Naive thymus-derived CD8-positive, alpha-beta T cell (primary cell): ENCODE measurements at regions not wholly inside any gene's neighbourhood (a gene's known extent, or its start where the extent isn't known, plus 50 kb on each side); places are given as distances from the start of the nearest gene placed in this dataset.

Experiments used
- ATAC-seq, 2 donors: fragments of 150-1000 bp; cut with Tn5 transposase in 1 of 2; sonication (Bioruptor Pico), chemical (Tn5 transposase) in 1 of 2; 1 replicate in 1 of 2; 2 replicates in 1 of 2; pipeline ENCODE4 v1.10.0; 2021; ENCODE audit warnings: mild to moderate bottlenecking in 2 of 2, moderate library complexity in 2 of 2
- POLR2A ChIA-PET: fragments of 350-600 bp; sonication (Branson Sonifier 250); formaldehyde crosslinking; loops from one replicate; lab custom pipeline; 2021; ENCODE audit warnings: antibody characterized with exemption; lab: Charles Lee
- DNase-seq, 10 donors: peaks; one replicate each; pipeline versions ENCODE4 v3.0.0 to v3.0.0-alpha.2; 2020 to 2022
- H3K27ac Mint-ChIP-seq, 10 donors: one replicate each; pipeline ENCODE4 v1.8.0; 2020 to 2022; ENCODE audit warnings: mild to moderate bottlenecking in 10 of 10, mixed read lengths in 10 of 10, moderate library complexity in 4 of 10, inconsistent platforms in 1 of 10
- H3K27me3 Mint-ChIP-seq, 5 donors: one replicate each; pipeline ENCODE4 v1.8.0; 2021 to 2022; ENCODE audit warnings: mixed read lengths in 5 of 5
- H3K36me3 Mint-ChIP-seq, 3 donors: one replicate each; pipeline ENCODE4 v1.8.0; 2020 to 2022; ENCODE audit warnings: mixed read lengths in 3 of 3, mild to moderate bottlenecking in 2 of 3, inconsistent platforms in 1 of 3
- H3K4me1 Mint-ChIP-seq, 4 donors: one replicate each; pipeline ENCODE4 v1.8.0; 2021 to 2022; ENCODE audit warnings: mixed read lengths in 4 of 4
- H3K4me3 Mint-ChIP-seq, 10 donors: one replicate each; pipeline ENCODE4 v1.8.0; 2020 to 2022; ENCODE audit warnings: mild to moderate bottlenecking in 10 of 10, mixed read lengths in 10 of 10, moderate library complexity in 6 of 10, inconsistent platforms in 1 of 10
- H3K9me3 Mint-ChIP-seq, 9 donors: one replicate each; pipeline ENCODE4 v1.8.0; 2020 to 2022; ENCODE audit warnings: mixed read lengths in 9 of 9, mild to moderate bottlenecking in 3 of 9, inconsistent platforms in 1 of 9, moderate library complexity in 1 of 9

DNA sequence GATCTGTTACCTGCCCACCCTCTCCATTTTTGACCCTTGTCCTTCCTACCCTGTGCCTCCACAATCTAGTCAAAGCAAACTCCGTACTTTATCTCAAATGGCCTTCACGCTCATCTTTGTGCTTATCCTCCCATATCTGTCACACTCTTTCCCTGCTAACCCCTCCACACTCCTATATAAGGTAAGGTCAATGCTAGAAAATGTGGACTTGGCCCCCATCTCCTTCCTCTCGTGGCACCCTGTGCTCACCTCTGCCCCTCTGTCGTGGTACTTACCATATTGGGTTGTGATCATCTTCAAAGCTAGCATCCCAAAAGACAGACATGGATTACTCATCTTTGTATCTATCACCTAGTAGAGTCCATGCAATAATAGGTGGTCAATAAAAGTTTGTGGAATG, 127.6 kb upstream of the FOXQ1 start:
- no peaks in the 10 kb centered on the region for H3K4me1 Mint-ChIP-seq
- H3K9me3 Mint-ChIP-seq, result no peaks in the 10 kb centered on the region
- no peak overlapping the region for H3K4me3 Mint-ChIP-seq
- ATAC-seq, result no peak
- peaks cover 0 to 14% (median 6%) of the 10 kb centered on the region in 5 donors for H3K27me3 Mint-ChIP-seq
- POLR2A ChIA-PET, result no interaction called here
- no peaks in the 10 kb centered on the region for H3K36me3 Mint-ChIP-seq
- no peak overlapping the region for H3K27ac Mint-ChIP-seq
- no peak for DNase-seq

DNA sequence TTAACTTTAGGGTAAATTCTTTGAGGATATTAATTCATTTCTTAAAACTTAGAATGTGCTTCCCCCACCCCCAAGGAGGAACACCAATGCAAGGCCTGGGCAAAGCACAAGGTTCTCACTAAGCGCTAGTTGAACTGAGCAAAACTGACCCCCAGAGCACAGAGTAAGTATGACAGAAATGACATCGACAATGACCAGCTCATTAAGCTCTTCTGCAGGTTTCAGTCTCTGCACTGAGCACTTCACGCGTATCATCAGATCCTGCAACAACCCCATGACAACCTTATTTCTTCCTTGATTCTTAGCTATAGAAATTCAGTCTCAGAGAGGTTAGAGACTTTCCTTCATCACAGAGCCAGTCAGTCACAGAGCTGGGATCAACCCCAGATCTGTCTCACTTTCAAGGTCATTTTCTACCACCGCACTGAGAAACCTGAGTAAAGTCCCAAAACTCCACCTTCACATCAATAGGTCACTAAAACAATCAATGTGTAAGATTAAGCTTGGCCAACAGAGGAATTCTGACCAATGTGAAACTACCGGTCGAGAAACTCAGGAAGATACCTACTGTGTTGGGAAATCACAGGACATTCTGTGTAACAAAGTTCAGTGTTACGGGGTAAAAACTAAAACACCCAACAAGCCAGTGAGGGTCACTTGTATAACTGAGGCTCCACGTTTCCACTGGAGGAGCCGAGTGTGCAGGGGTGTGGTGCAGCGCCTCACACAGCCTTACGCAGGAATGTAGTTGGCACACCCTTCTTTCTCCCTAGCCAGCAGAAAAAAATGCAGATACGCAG, 129.0 kb upstream of the FOXQ1 start:
- peaks cover 5 to 12% (median 10%) of the 10 kb centered on the region in 5 donors for H3K27me3 Mint-ChIP-seq
- POLR2A ChIA-PET, result no interaction called here
- DNase-seq, result no peak

GRCh38 chr6:1181939-1182605, 129.8 kb upstream of the FOXQ1 start:
- DNase-seq, result no peak
- POLR2A ChIA-PET, result no interaction called here
- H3K4me1 Mint-ChIP-seq, result no peaks in the 10 kb centered on the region
- peaks cover 5 to 19% (median 12%) of the 10 kb centered on the region in 5 donors for H3K27me3 Mint-ChIP-seq
- no peak overlapping the region for H3K4me3 Mint-ChIP-seq
- no peaks in the 10 kb centered on the region for H3K36me3 Mint-ChIP-seq
- no peak for ATAC-seq
- no peaks in the 10 kb centered on the region for H3K9me3 Mint-ChIP-seq
- no peak overlapping the region for H3K27ac Mint-ChIP-seq

More for the DNA sequence above, 129.0 kb upstream of the FOXQ1 start:
- no peak overlapping the region for H3K4me3 Mint-ChIP-seq
- no peaks in the 10 kb centered on the region for H3K9me3 Mint-ChIP-seq
- H3K36me3 Mint-ChIP-seq, result no peaks in the 10 kb centered on the region
- no peak for ATAC-seq
- no peaks in the 10 kb centered on the region for H3K4me1 Mint-ChIP-seq
- no peak overlapping the region for H3K27ac Mint-ChIP-seq

GRCh38 chr6:1179571-1180459, 132.1 kb upstream of the FOXQ1 start:
- no peak for ATAC-seq
- H3K4me1 Mint-ChIP-seq, result no peaks in the 10 kb centered on the region
- no peak for DNase-seq
- POLR2A ChIA-PET, result no interaction called here
- no peak overlapping the region for H3K4me3 Mint-ChIP-seq
- H3K36me3 Mint-ChIP-seq, result no peaks in the 10 kb centered on the region
- peaks cover 5 to 33% (median 14%) of the 10 kb centered on the region in 5 donors for H3K27me3 Mint-ChIP-seq
- H3K9me3 Mint-ChIP-seq, result no peaks in the 10 kb centered on the region
- no peak overlapping the region for H3K27ac Mint-ChIP-seq

DNA sequence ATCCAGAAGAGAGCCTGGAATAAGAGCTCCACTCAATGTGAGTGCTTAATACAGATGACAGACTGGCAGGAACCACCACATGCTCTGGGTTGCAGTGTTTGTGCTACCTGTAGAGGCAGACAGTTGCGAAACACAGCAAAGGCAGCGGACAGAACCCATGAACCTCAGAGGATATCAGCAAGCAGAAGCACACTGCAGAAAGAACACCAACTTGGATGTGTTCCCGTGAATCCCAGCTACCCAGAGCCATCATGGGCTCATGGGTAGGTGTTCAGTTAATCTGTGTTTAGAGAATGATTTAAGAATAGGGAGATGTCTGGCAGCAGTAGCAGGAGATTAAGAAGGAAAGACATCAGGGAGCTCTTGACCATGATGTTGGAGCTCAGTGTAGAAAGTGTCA, 133.3 kb upstream of the FOXQ1 start:
- H3K27me3 Mint-ChIP-seq, result peaks cover 5 to 33% (median 14%) of the 10 kb centered on the region in 5 donors
- H3K4me1 Mint-ChIP-seq, result no peaks in the 10 kb centered on the region
- ATAC-seq, result no peak
- no peak for DNase-seq
- H3K4me3 Mint-ChIP-seq, result no peak overlapping the region
- H3K36me3 Mint-ChIP-seq, result peaks cover 0 to under 1% (median 0%) of the 10 kb centered on the region in 3 donors
- peaks cover 0 to 8% (median 0%) of the 10 kb centered on the region in 9 donors for H3K9me3 Mint-ChIP-seq
- POLR2A ChIA-PET, result no interaction called here
- no peak overlapping the region for H3K27ac Mint-ChIP-seq

DNA sequence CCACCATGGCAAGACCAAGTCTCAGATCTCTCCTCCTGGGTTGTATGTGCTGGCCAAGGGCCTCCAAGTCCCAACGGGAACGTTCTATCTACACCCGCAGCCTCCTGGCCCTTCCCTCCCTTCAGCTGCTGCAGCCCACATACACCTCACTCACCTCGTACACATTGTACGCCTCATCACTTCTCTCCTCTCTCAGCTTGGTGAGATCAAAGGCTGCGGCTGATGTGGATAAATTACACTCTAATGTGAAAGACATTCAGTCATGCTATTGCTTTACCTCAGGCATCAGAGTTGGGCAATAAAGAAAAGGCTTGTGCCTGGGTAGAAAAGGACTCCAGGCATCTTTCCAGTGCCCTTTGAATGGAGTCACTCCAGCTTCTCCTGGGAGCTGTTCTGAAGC, 135.3 kb upstream of the FOXQ1 start:
- no peak for ATAC-seq
- H3K4me3 Mint-ChIP-seq, result no peak overlapping the region
- no peak overlapping the region for H3K27ac Mint-ChIP-seq
- DNase-seq, result no peak
- H3K9me3 Mint-ChIP-seq, result peaks cover 0 to 14% (median 0%) of the 10 kb centered on the region in 9 donors
- POLR2A ChIA-PET, result no interaction called here
- peaks cover 7 to 33% (median 13%) of the 10 kb centered on the region in 5 donors for H3K27me3 Mint-ChIP-seq
- no peaks in the 10 kb centered on the region for H3K4me1 Mint-ChIP-seq
- peaks cover 0 to 3% (median 0%) of the 10 kb centered on the region in 3 donors for H3K36me3 Mint-ChIP-seq

DNA sequence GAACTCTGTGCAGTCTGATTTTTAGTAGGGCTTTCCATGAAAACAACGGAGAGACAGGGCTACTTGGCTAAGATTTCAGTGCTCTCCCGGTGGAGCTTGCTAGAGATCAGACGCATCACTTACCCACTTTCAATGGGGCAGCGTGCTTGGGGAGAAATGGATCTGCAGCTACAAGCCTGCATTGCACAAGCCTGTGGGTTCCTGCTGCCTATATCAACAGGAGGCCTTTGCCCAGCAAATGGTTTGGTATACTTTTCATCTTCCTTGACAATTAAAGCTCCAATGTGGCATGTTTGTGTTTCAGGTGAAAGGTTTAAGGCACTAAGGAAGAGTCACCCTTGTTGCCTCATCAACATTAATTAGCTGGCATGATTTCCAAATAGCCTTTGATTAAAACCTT, 136.0 kb upstream of the FOXQ1 start:
- Mint-ChIP-seq H3K27ac (no peak overlapping the region), H3K4me3 (no peak overlapping the region)

DNA sequence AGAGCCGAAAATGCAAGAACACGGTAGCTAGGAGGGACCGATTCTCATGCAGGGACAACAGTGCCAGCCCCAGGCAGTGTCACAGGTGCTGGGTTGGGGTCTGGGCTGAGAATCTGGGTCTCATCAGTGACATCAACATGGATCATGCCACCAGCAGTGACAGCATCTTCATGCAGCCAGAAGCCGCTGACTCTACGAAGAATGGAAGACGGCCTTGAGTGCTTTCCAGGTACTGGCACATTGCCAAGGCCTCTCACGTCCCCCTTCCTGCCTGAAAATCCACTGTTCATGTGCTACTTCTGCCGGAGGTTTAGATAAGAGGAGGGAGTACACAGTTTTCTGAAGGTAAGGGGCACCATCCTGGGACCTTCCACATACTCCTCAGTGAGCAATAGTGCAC, 141.1 kb upstream of the FOXQ1 start:
- Mint-ChIP-seq H3K9me3 (peaks cover 0 to 14% (median 3%) of the 10 kb centered on the region in 9 donors), H3K27me3 (peaks cover 5 to 24% (median 7%) of the 10 kb centered on the region in 5 donors), H3K4me1 (no peaks in the 10 kb centered on the region), H3K27ac (no peak overlapping the region), H3K4me3 (no peak overlapping the region), H3K36me3 (peaks cover 0 to 3% (median 0%) of the 10 kb centered on the region in 3 donors)
- POLR2A ChIA-PET, result no interaction called here
- DNase-seq (no peak), ATAC-seq (no peak)

More for the DNA sequence above, 136.0 kb upstream of the FOXQ1 start:
- Mint-ChIP-seq H3K27me3 (peaks cover 4 to 33% (median 10%) of the 10 kb centered on the region in 5 donors), H3K4me1 (no peaks in the 10 kb centered on the region), H3K9me3 (peaks cover 0 to 14% (median 0%) of the 10 kb centered on the region in 9 donors), H3K36me3 (peaks cover 0 to 3% (median 0%) of the 10 kb centered on the region in 3 donors)
- no peak for ATAC-seq
- POLR2A ChIA-PET, result no interaction called here
- DNase-seq, result no peak

DNA sequence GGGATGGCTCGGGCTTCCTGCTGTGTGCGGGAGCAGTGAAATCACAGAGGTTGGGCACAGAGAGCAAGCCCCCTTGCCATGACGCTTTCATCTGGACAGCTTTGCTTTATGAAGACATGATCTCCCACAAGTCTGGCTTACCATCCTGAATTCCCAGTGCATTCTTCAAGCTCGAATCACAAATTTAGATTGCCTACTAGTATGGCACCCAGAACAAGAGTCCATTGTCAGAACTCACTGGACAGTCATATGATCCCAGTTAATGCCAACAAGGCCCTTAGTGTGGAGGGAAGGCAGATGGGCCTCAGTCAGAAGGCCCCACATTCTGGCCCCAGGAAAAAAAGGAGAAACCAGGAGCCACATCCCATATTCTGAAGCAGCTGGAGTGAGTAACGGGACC, 147.3 kb upstream of the FOXQ1 start:
- ATAC-seq (no peak), DNase-seq (no peak)
- Mint-ChIP-seq H3K27ac (no peak overlapping the region), H3K9me3 (peaks cover 0 to 3% (median 0%) of the 10 kb centered on the region in 9 donors), H3K4me1 (no peaks in the 10 kb centered on the region), H3K27me3 (peaks cover 12 to 50% (median 18%) of the 10 kb centered on the region in 5 donors), H3K36me3 (no peaks in the 10 kb centered on the region), H3K4me3 (no peak overlapping the region)
- POLR2A ChIA-PET, result no interaction called here

DNA sequence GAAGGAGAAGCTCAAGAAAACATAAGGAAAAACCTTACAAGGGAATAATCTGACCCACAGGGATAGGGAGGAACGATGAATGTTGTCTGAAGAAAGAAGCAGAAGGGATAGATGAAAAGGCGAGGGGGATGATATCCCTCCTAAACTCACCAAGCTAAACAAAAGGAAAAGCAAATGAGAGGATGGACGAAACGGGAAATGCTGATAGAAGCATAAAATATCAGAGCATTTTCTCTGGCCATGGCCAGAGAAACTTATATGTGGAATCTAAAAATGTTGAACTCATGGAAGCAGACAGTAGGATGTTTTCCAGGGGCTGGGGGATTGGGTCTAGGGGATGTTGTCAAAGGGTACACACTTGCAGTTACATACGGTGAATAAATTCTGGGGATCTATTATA, 148.4 kb upstream of the FOXQ1 start:
- POLR2A ChIA-PET, result no interaction called here
- Mint-ChIP-seq H3K4me1 (no peaks in the 10 kb centered on the region), H3K27ac (no peak overlapping the region), H3K9me3 (peaks cover 0 to 2% (median 0%) of the 10 kb centered on the region in 9 donors), H3K36me3 (peaks cover 0 to under 1% (median 0%) of the 10 kb centered on the region in 3 donors), H3K4me3 (no peak overlapping the region), H3K27me3 (peaks cover 9 to 46% (median 15%) of the 10 kb centered on the region in 5 donors)
- ATAC-seq (no peak), DNase-seq (no peak)

- H3K4me3 Mint-ChIP-seq, result no peak overlapping the region
- DNase-seq (no peak), ATAC-seq (no peak)
- no peaks in the 10 kb centered on the region for H3K4me1 Mint-ChIP-seq
- H3K27ac Mint-ChIP-seq, result no peak overlapping the region
- peaks cover 0 to 9% (median 0%) of the 10 kb centered on the region in 3 donors for H3K36me3 Mint-ChIP-seq
- H3K27me3 Mint-ChIP-seq, result peaks cover 12 to 55% (median 16%) of the 10 kb centered on the region in 5 donors
- peaks cover 0 to 7% (median 0%) of the 10 kb centered on the region in 9 donors for H3K9me3 Mint-ChIP-seq
- POLR2A ChIA-PET, result interaction anchor here (0.6 kb wide), 1 partner anchor 421 kb away, joined by 3 read pairs; no protein-coding TSS in a partner anchor
Measured at GRCh38 chr6:1162367-1163275, 149.3 kb upstream of the FOXQ1 start.
